Esophagus squamous epithelium (tissue), 5 donors: ENCODE measurements at regions not wholly inside any gene's neighbourhood (a gene's known extent, or its start where the extent isn't known, plus 50 kb on each side); places are given as distances from the start of the nearest gene placed in this dataset.

ENCODE experiments used
- DNase-seq: peaks from one replicate; lab custom pipeline; 2025; lab: John Stamatoyannopoulos, UW
- H3K27ac ChIP-seq, 4 donors: fragments of 200-600 bp; sonication (generic); one replicate each; pipeline ENCODE4 v1.5.1; 2016 to 2019; ENCODE audit warnings: mild to moderate bottlenecking in 1 of 4
- H3K27me3 ChIP-seq, 4 donors: fragments of 200-600 bp; sonication (generic); 1 replicate in 3 of 4; 2 replicates in 1 of 4; pipeline versions ENCODE4 v1.5.1 to v1.6.0; 2017 to 2021; ENCODE audit warnings: antibody characterized with exemption in 1 of 4
- H3K36me3 ChIP-seq, 3 donors: fragments of 200-600 bp; sonication (generic); one replicate each; pipeline ENCODE4 v1.5.1; 2016 to 2019
- H3K4me1 ChIP-seq, 3 donors: fragments of 200-600 bp; sonication (generic); one replicate each; pipeline ENCODE4 v1.5.1; 2017 to 2019
- H3K4me3 ChIP-seq, 4 donors: fragments of 200-600 bp; sonication (generic); 1 replicate in 3 of 4; 2 replicates in 1 of 4; pipeline ENCODE4 v1.5.1; 2016 to 2019; ENCODE audit warnings: mild to moderate bottlenecking in 2 of 4, moderate library complexity in 1 of 4
- H3K9me3 ChIP-seq, 3 donors: fragments of 200-600 bp; sonication (generic); one replicate each; pipeline ENCODE4 v1.5.1; 2016 to 2019
- POLR2A ChIP-seq, 4 donors: fragments of 450-650 bp; IDR thresholded peaks; one replicate each; pipeline ENCODE4 v1.6.1; 2017; ENCODE audit warnings: antibody characterized with exemption in 4 of 4, mild to moderate bottlenecking in 4 of 4, moderate library complexity in 3 of 4
- WGBS, 2 donors: methylation state at CpG; one replicate each; pipeline ENCODE4 v1.1.5; 2018; 5-methylcytosine and 5-hydroxymethylcytosine counted together
- intact Hi-C: fragments of 100-400 bp; cut with DNase I; formaldehyde crosslinking; loops from one replicate; pipeline ENCODE4 v1.15.0; 2022
- TF ChIP-seq, protein P1 (sequence below), 6 experiments: fragments of 450-650 bp in 4 of 6; fragments of 200-600 bp in 2 of 6; sonication (generic) in 2 of 6; IDR thresholded peaks; one replicate each; pipeline ENCODE4 v1.5.1; 2016 to 2019; ENCODE audit warnings: antibody characterized with exemption in 6 of 6, mild to moderate bottlenecking in 4 of 6, moderate library complexity in 4 of 6
- donor health status: DM: yes; HTN: yes; CAD: no.

DNA sequence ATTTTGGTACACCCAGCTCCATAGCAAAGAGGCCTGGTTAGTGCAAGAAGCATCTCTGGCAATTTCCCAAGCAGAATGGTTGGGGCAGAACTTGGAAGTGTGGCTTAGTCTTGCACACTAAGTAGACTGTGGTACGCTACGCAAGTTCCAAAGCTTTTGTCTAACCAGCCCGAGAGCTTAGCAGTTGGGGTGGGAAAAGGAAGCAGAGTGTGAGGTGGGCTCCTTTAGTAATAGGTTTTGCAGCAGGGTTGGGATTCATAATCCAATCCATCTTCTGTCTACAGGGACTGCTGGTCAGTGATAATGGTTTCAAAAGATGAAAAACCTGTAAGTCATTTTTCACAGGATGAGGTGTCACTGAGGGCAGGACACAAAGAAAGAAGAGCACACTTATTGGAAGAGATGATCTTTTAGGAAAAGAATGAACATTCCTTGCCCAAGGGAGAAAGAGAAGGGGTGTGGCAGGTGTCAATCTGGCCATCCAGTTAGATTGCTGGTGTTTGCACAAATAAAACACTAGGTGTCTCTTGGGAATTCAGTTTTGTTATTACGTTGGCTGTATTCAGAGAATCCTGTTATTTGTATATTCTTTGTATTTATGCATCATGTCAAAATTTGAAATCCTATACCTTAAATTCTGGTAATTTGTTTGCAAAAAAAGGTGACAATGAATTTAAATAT is 244.3 kb downstream of the GPAT3 start:
- intact Hi-C loops = no loop called here
- Histone ChIP-seq H3K27ac (no peak overlapping the region), H3K4me3 (no peak overlapping the region), H3K36me3 (no peaks in the 10 kb centered on the region), H3K4me1 (no peaks in the 10 kb centered on the region), H3K27me3 (no peaks in the 10 kb centered on the region), H3K9me3 (no peaks in the 10 kb centered on the region)
- DNase-seq = no peak
- TF ChIP-seq POLR2A (IDR thresholded peaks at IDR 0.05) = no peak
- TF ChIP-seq, protein P1, sequence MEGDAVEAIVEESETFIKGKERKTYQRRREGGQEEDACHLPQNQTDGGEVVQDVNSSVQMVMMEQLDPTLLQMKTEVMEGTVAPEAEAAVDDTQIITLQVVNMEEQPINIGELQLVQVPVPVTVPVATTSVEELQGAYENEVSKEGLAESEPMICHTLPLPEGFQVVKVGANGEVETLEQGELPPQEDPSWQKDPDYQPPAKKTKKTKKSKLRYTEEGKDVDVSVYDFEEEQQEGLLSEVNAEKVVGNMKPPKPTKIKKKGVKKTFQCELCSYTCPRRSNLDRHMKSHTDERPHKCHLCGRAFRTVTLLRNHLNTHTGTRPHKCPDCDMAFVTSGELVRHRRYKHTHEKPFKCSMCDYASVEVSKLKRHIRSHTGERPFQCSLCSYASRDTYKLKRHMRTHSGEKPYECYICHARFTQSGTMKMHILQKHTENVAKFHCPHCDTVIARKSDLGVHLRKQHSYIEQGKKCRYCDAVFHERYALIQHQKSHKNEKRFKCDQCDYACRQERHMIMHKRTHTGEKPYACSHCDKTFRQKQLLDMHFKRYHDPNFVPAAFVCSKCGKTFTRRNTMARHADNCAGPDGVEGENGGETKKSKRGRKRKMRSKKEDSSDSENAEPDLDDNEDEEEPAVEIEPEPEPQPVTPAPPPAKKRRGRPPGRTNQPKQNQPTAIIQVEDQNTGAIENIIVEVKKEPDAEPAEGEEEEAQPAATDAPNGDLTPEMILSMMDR (IDR thresholded peaks at IDR 0.05) = no peak
- WGBS, 2 donors = 79 to 88% methylated on average over 4 of the region's 4 CpGs

DNA sequence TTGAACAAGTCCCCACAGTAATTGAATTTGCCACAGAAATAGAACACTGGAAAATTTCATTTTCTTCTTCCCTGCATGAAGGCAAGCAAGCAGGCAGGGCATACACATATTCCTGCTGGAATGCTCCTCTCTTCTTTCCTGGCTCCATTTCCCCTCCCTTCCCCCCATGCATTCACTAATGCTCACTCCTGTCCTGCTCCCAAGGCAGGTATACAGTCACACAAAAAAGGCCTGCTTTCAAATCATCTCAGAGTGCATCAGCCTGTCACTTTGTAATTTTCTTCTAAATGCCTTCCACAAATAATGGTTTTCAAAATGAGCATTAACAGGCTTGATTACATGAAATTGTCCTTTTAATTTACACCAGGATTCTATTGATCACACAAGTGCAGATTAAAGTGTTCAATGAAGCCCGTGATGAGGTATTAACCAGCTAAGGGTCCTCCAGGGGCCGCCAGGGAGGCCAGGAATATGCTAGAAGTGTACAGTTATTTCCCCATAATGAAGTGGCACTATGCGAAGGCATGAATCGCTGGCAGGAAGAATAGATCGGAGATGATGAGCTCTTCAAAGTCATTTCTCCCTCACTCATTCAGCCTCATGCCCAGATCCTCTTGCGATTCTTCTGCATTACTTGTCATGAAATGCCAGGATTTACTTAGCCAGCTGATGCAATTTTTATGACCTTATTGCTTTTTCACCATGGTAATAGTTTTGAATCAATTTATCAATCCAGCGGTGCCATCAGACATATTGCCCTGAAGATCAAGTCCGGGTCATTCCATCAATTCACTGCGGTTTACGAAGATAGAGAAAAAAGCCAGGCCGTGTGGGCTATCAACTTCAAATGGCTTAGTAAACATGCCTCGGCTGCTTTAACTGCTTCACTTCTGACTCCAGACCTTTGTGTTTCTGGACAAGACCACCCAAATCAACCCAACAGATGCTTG is 243.5 kb downstream of the GPAT3 start:
- H3K36me3 ChIP-seq = no peaks in the 10 kb centered on the region
- no peaks in the 10 kb centered on the region for H3K9me3 ChIP-seq
- TF ChIP-seq, protein P1 (IDR thresholded peaks at IDR 0.05) = no peak
- TF ChIP-seq POLR2A (IDR thresholded peaks at IDR 0.05) = no peak
- H3K27ac ChIP-seq = no peak overlapping the region
- no peaks in the 10 kb centered on the region for H3K27me3 ChIP-seq
- H3K4me1 ChIP-seq = no peaks in the 10 kb centered on the region
- DNase-seq = no peak
- intact Hi-C loops = no loop called here
- 79 to 85% methylated on average over 10 to 12 of the region's 12 CpGs for WGBS, 2 donors
- H3K4me3 ChIP-seq = no peak overlapping the region

DNA sequence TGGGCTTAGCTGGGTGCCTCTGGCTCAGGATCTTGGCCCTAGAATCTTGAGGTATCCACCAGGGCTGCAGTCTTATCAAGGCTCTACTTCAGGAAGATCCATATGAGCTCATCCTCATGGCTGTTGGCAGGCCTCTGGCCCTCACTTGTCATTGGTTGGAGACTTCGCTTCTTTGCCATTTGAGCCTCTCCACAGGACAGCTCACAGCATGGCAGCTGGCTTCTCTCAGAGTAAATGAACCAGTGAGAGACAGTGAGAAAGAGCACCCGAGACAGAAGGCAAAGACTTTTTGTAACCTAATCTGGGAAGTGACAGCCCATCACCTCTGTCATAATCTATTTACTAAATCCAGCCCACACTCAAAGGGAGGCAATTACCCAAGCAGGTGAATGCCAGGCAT is 236.8 kb downstream of the GPAT3 start:
- Histone ChIP-seq H3K4me1 (no peaks in the 10 kb centered on the region), H3K27ac (no peak overlapping the region), H3K9me3 (no peaks in the 10 kb centered on the region), H3K36me3 (no peaks in the 10 kb centered on the region), H3K4me3 (no peak overlapping the region), H3K27me3 (no peaks in the 10 kb centered on the region)
- 60 to 75% methylated on average over 1 to 2 of the region's 2 CpGs for WGBS, 2 donors
- DNase-seq = no peak
- intact Hi-C loops = no loop called here
- TF ChIP-seq, protein P1 (IDR thresholded peaks at IDR 0.05) = no peak
- no peak for TF ChIP-seq POLR2A (IDR thresholded peaks at IDR 0.05)

DNA sequence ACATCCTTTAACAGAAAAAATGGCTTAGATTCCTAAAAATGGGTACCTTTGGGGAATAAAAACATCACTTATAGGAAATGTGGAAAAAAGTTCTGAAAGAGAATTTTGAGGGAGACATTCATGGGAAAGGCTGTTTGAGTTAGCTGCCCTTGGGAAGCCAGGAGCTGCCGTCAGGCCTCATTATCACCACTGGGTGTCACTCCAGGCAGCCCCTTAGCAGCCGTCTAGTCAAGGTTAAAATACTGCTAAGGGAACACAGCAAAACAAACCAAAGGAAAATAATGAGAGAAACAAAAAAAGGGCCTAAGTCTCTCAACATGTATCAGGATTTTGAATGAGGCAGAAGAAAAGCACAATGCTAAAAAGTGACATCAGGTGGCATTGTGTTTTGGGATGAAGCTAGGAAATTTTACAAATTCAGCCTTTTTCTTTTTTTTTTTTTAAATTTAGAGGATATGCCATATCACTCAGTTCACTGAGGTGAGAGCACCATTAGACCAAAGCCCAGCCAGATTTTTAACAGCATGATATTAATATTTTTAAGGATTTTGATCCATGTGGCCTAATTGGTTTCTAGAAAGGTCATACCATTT is 235.3 kb downstream of the GPAT3 start:
- Histone ChIP-seq H3K36me3 (no peaks in the 10 kb centered on the region), H3K4me1 (no peaks in the 10 kb centered on the region), H3K9me3 (no peaks in the 10 kb centered on the region), H3K27me3 (peaks cover 0 to 3% (median 0%) of the 10 kb centered on the region in 4 donors), H3K27ac (no peak overlapping the region), H3K4me3 (no peak overlapping the region)
- DNase-seq = no peak
- TF ChIP-seq POLR2A (IDR thresholded peaks at IDR 0.05) = no peak
- TF ChIP-seq, protein P1 (IDR thresholded peaks at IDR 0.05) = peak in 5 of 6 experiments; percentile 25 to 52 (median 37)
- WGBS, 2 donors = 7 to 16% methylated on average over 2 of the region's 2 CpGs
- intact Hi-C loops = no loop called here
